Fibroblast of lung (primary cell): ENCODE measurements at regions not wholly inside any gene's neighbourhood (a gene's known extent, or its start where the extent isn't known, plus 50 kb on each side); places are given as distances from the start of the nearest gene placed in this dataset.

Source experiments
- DNase-seq, 2 donors: peaks; one replicate each; pipeline versions ENCODE4 v3.0.0 to v3.0.0-alpha.2; 2010; ENCODE audit warnings: low read depth in 2 of 2
- H2AFZ ChIP-seq: 2 replicates; pipeline ENCODE4 v1.5.1; 2012; ENCODE audit warnings: low read length, control low read depth, inconsistent platforms
- H3K27ac ChIP-seq: 2 replicates; pipeline ENCODE4 v1.5.1; 2011; ENCODE audit warnings: low read length, control low read depth; ENCODE audit not compliant: insufficient read depth
- H3K27me3 ChIP-seq: 2 replicates; pipeline ENCODE4 v1.5.1; 2011; ENCODE audit warnings: mild to moderate bottlenecking, low read length; ENCODE audit not compliant: control insufficient read depth, insufficient read depth
- H3K36me3 ChIP-seq: 2 replicates; pipeline ENCODE4 v1.5.1; 2011; ENCODE audit warnings: low read length; ENCODE audit not compliant: control insufficient read depth, insufficient read depth
- H3K4me1 ChIP-seq: 2 replicates; pipeline ENCODE4 v1.5.1; 2011; ENCODE audit warnings: low read length; ENCODE audit not compliant: control insufficient read depth, insufficient read depth; ENCODE audit errors: extremely low read depth
- H3K4me2 ChIP-seq: 2 replicates; pipeline ENCODE4 v1.5.1; 2011; ENCODE audit warnings: low read length, control low read depth; ENCODE audit not compliant: insufficient read depth; ENCODE audit errors: extremely low read depth
- H3K4me3 ChIP-seq, 4 experiments: fragments of 200-600 bp in 1 of 4; sonication (generic) in 1 of 4; replicated peaks in 1 of 4; 2 replicates each; pipeline ENCODE4 v1.5.1; 2011 to 2016; ENCODE audit warnings: low read length in 4 of 4, low read depth in 3 of 4, mild to moderate bottlenecking in 3 of 4, control low read depth in 2 of 4, inconsistent platforms in 1 of 4, mixed read lengths in 1 of 4; ENCODE audit not compliant: insufficient read depth in 1 of 4; ENCODE audit errors: control extremely low read depth in 1 of 4
- H3K79me2 ChIP-seq: 2 replicates; pipeline ENCODE4 v1.5.1; 2012; ENCODE audit warnings: mild to moderate bottlenecking, low read length, inconsistent platforms; ENCODE audit not compliant: control insufficient read depth, insufficient read depth
- H3K9ac ChIP-seq: 2 replicates; pipeline ENCODE4 v1.5.1; 2011; ENCODE audit warnings: mild to moderate bottlenecking, low read length, control low read depth; ENCODE audit not compliant: insufficient read depth
- H3K9me3 ChIP-seq: 2 replicates; pipeline ENCODE4 v1.5.1; 2012; ENCODE audit warnings: low read depth, low read length; ENCODE audit not compliant: control insufficient read depth, insufficient read depth
- H4K20me1 ChIP-seq: 2 replicates; pipeline ENCODE4 v1.5.1; 2011; ENCODE audit warnings: low read length; ENCODE audit not compliant: control insufficient read depth, insufficient read depth; ENCODE audit errors: extremely low read depth
- EZH2 ChIP-seq: IDR thresholded peaks from 2 replicates; pipeline ENCODE4 v1.5.1; 2012; ENCODE audit warnings: low read length, control low read depth, mild to moderate bottlenecking; ENCODE audit errors: missing control alignments
- TF ChIP-seq, protein P1 (sequence below), 2 donors: IDR thresholded peaks in 1 of 2; conservative IDR thresholded peaks in 1 of 2; 1 replicate in 1 of 2; 2 replicates in 1 of 2; pipeline ENCODE4 v1.5.1; 2011 to 2012; ENCODE audit warnings: low read length in 2 of 2, control low read depth in 1 of 2, inconsistent platforms in 1 of 2, low read depth in 1 of 2, mild to moderate bottlenecking in 1 of 2

DNA sequence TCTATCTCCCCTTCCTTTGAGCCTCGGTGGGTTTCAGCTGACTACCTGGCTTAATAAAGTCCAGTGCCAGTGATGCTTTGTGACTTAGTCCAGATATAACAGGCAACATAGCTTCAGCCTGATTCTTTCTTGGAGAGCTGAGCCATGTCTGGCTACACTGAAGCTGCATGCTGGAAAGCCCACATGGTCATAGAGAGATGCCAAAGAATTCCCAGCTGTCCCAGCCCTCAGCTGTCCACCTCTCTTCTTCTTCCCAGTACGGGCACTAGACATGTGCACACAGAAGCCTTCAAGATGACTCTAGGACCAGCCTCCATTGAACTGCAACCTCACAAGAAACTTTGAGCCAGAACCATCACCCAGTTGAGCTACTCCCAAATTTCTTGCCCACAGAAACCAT lies 154.1 kb upstream of the MYLIP start:
- Histone ChIP-seq H3K27me3 (no peaks in the 10 kb centered on the region), H3K79me2 (no peaks in the 10 kb centered on the region), H3K4me1 (no peaks in the 10 kb centered on the region), H3K9ac (no peak overlapping the region), H2AFZ (no peak overlapping the region), H3K4me2 (no peak overlapping the region), H4K20me1 (no peaks in the 10 kb centered on the region), H3K36me3 (no peaks in the 10 kb centered on the region), H3K9me3 (no peaks in the 10 kb centered on the region), H3K27ac (no peak overlapping the region), H3K4me3 (no peak overlapping the region)
- no peak for DNase-seq
- TF ChIP-seq, protein P1, sequence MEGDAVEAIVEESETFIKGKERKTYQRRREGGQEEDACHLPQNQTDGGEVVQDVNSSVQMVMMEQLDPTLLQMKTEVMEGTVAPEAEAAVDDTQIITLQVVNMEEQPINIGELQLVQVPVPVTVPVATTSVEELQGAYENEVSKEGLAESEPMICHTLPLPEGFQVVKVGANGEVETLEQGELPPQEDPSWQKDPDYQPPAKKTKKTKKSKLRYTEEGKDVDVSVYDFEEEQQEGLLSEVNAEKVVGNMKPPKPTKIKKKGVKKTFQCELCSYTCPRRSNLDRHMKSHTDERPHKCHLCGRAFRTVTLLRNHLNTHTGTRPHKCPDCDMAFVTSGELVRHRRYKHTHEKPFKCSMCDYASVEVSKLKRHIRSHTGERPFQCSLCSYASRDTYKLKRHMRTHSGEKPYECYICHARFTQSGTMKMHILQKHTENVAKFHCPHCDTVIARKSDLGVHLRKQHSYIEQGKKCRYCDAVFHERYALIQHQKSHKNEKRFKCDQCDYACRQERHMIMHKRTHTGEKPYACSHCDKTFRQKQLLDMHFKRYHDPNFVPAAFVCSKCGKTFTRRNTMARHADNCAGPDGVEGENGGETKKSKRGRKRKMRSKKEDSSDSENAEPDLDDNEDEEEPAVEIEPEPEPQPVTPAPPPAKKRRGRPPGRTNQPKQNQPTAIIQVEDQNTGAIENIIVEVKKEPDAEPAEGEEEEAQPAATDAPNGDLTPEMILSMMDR (conservative IDR thresholded peaks at IDR 0.05 in 1 of 2, IDR thresholded peaks at IDR 0.05 in 1 of 2; ENCODE audit: low read depth in 1 of 2, low read length in 2 of 2) = no peak
- no peak for TF ChIP-seq EZH2

DNA sequence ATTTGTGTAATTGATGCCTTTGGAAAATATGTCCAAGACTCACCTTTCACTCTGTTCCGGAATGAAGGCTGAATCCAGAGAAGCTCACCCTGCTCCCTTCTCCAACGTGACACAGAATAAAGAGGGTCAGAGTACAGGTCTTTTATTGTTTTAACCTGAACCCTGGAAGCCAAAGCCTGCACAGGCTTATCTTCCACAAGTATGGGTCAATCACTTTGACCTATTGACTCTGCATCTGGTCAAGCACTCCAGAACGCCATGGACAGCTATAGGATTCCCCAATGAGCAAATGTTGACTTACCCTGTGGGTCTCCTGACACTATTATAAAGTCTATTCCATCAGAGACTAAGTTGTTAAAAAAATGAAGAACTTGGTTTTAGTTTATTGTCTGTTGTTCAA lies 158.4 kb upstream of the MYLIP start:
- Histone ChIP-seq H3K4me3 (no peak overlapping the region), H3K9ac (no peak overlapping the region), H3K27ac (no peak overlapping the region), H2AFZ (no peak overlapping the region), H3K4me2 (no peak overlapping the region), H3K9me3 (no peaks in the 10 kb centered on the region), H4K20me1 (no peaks in the 10 kb centered on the region), H3K36me3 (no peaks in the 10 kb centered on the region), H3K79me2 (no peaks in the 10 kb centered on the region), H3K4me1 (no peaks in the 10 kb centered on the region), H3K27me3 (no peaks in the 10 kb centered on the region)
- no peak for DNase-seq
- TF ChIP-seq, protein P1 (conservative IDR thresholded peaks at IDR 0.05 in 1 of 2, IDR thresholded peaks at IDR 0.05 in 1 of 2; ENCODE audit: low read depth in 1 of 2, low read length in 2 of 2) = no peak
- TF ChIP-seq EZH2 = no peak

DNA sequence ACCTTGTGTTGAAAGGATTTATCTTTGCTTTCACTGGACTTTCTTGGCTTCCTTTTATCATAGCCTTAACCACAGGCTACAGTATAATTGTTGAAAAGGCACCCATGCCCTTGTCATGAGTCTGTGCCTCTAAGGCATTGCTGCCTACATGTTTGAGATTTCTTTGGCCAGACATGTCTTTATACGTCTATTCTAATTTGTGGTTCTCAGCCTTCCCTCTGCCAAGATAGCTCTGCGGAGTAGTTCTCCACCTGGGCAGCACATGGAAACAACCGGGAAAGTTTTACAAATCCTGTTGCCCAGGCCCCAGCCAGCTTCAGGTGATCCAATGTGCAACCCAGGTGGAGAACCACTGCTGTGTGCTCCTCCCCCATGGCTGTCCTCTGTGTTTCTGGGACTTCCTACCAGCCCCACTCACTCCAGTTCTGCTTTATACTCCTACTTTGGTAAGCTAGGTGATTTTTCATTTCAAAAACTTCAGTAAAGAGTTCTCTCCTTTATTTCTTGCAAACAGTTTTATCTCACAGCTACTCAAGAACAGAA lies 159.6 kb upstream of the MYLIP start:
- Histone ChIP-seq H3K4me3 (no peak overlapping the region), H3K79me2 (no peaks in the 10 kb centered on the region), H3K9me3 (no peaks in the 10 kb centered on the region), H3K27ac (no peak overlapping the region), H3K27me3 (no peaks in the 10 kb centered on the region), H2AFZ (no peak overlapping the region), H3K4me1 (no peaks in the 10 kb centered on the region), H3K9ac (no peak overlapping the region), H3K4me2 (no peak overlapping the region), H4K20me1 (no peaks in the 10 kb centered on the region), H3K36me3 (no peaks in the 10 kb centered on the region)
- TF ChIP-seq EZH2 = no peak
- TF ChIP-seq, protein P1 (conservative IDR thresholded peaks at IDR 0.05 in 1 of 2, IDR thresholded peaks at IDR 0.05 in 1 of 2; ENCODE audit: low read depth in 1 of 2, low read length in 2 of 2) = no peak
- DNase-seq = peak in 1 of 2 donors; percentile 42
